ENCODE measurements at regions not wholly inside any gene's neighbourhood (a gene's known extent, or its start where the extent isn't known, plus 50 kb on each side); places are given as distances from the start of the nearest gene placed in this dataset.

DNA sequence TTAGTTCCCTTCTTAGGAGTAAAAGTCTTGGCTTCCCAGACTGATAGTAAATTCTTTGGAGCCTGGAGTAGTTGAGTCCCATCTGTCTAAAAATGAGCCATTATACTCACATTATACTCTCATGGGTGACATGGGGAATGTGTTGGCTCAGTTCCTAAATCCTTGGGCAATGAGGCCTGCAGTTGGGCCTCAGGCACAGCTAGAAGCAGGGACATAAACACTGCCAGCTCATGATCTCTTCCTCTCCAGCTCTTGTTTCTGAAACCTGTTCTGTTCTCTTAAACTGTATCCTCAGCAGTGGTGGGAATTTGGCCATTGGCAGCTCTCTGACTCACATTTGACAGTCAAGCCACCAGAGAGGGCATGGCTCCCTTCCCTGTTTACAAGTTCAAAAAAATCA, 212.5 kb downstream of the SPATA18 start:
- H3K27ac ChIP-seq (replicated peaks): no peak overlapping the region
- no peak for TF ChIP-seq POLR2AphosphoS5 (IDR thresholded peaks at IDR 0.05; ENCODE audit: low read depth)
- no peak overlapping the region for H3K4me3 ChIP-seq (replicated peaks; ENCODE audit: insufficient read depth, low read length)
- DNase-seq (ENCODE audit: low read depth in 1 of 2, low spot score in 1 of 2): no peak
- no peaks in the 10 kb centered on the region for H3K27me3 ChIP-seq (ENCODE audit: insufficient read depth, poor library complexity, severe bottlenecking)

- Histone ChIP-seq H3K4me3 (replicated peaks; ENCODE audit: insufficient read depth, low read length) (no peak overlapping the region), H3K27me3 (ENCODE audit: insufficient read depth, poor library complexity, severe bottlenecking) (no peaks in the 10 kb centered on the region), H3K27ac (replicated peaks) (no peak overlapping the region)
- TF ChIP-seq GABPA (IDR thresholded peaks at IDR 0.05; ENCODE audit: low read depth) (no peak), REST (IDR thresholded peaks at IDR 0.05; ENCODE audit: insufficient replicate concordance, low read depth) (no peak), POLR2AphosphoS5 (IDR thresholded peaks at IDR 0.05; ENCODE audit: low read depth) (no peak), SPI1 (IDR thresholded peaks at IDR 0.05; ENCODE audit: borderline replicate concordance, low read depth) (no peak)
- TF ChIP-seq, protein P1, sequence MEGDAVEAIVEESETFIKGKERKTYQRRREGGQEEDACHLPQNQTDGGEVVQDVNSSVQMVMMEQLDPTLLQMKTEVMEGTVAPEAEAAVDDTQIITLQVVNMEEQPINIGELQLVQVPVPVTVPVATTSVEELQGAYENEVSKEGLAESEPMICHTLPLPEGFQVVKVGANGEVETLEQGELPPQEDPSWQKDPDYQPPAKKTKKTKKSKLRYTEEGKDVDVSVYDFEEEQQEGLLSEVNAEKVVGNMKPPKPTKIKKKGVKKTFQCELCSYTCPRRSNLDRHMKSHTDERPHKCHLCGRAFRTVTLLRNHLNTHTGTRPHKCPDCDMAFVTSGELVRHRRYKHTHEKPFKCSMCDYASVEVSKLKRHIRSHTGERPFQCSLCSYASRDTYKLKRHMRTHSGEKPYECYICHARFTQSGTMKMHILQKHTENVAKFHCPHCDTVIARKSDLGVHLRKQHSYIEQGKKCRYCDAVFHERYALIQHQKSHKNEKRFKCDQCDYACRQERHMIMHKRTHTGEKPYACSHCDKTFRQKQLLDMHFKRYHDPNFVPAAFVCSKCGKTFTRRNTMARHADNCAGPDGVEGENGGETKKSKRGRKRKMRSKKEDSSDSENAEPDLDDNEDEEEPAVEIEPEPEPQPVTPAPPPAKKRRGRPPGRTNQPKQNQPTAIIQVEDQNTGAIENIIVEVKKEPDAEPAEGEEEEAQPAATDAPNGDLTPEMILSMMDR (IDR thresholded peaks at IDR 0.05; ENCODE audit: insufficient read depth, low read length): no peak
- no peak for DNase-seq (ENCODE audit: low read depth in 1 of 2, low spot score in 1 of 2)
These were observed 214.8 kb downstream of the SPATA18 start for GRCh38 chr4:52265781-52266525.

- no peak for DNase-seq (ENCODE audit: low read depth in 1 of 2, low spot score in 1 of 2)
- no peak overlapping the region for H3K4me3 ChIP-seq (replicated peaks; ENCODE audit: insufficient read depth, low read length)
- no peak for TF ChIP-seq SPI1 (IDR thresholded peaks at IDR 0.05; ENCODE audit: borderline replicate concordance, low read depth)
- TF ChIP-seq REST (IDR thresholded peaks at IDR 0.05; ENCODE audit: insufficient replicate concordance, low read depth): no peak
- TF ChIP-seq, protein P1 (IDR thresholded peaks at IDR 0.05; ENCODE audit: insufficient read depth, low read length): no peak
- no peak for TF ChIP-seq GABPA (IDR thresholded peaks at IDR 0.05; ENCODE audit: low read depth)
- no peak for TF ChIP-seq POLR2AphosphoS5 (IDR thresholded peaks at IDR 0.05; ENCODE audit: low read depth)
- H3K27ac ChIP-seq (replicated peaks): no peak overlapping the region
- no peaks in the 10 kb centered on the region for H3K27me3 ChIP-seq (ENCODE audit: insufficient read depth, poor library complexity, severe bottlenecking)
These were observed 215.5 kb downstream of the SPATA18 start for GRCh38 chr4:52266537-52267137.

GRCh38 chr4:52269761-52270160, 218.7 kb downstream of the SPATA18 start:
- Histone ChIP-seq H3K4me3 (replicated peaks; ENCODE audit: insufficient read depth, low read length) (no peak overlapping the region), H3K27me3 (ENCODE audit: insufficient read depth, poor library complexity, severe bottlenecking) (no peaks in the 10 kb centered on the region), H3K27ac (replicated peaks) (no peak overlapping the region)
- DNase-seq (ENCODE audit: low read depth in 1 of 2, low spot score in 1 of 2): no peak
- no peak for TF ChIP-seq SPI1 (IDR thresholded peaks at IDR 0.05; ENCODE audit: borderline replicate concordance, low read depth)
- no peak for TF ChIP-seq POLR2AphosphoS5 (IDR thresholded peaks at IDR 0.05; ENCODE audit: low read depth)
- TF ChIP-seq, protein P1 (IDR thresholded peaks at IDR 0.05; ENCODE audit: insufficient read depth, low read length): no peak
- TF ChIP-seq REST (IDR thresholded peaks at IDR 0.05; ENCODE audit: insufficient replicate concordance, low read depth): no peak
- TF ChIP-seq GABPA (IDR thresholded peaks at IDR 0.05; ENCODE audit: low read depth): no peak
